ENCODE measurements at regions not wholly inside any gene's neighbourhood (a gene's known extent, or its start where the extent isn't known, plus 50 kb on each side); places are given as distances from the start of the nearest gene placed in this dataset.

DNA sequence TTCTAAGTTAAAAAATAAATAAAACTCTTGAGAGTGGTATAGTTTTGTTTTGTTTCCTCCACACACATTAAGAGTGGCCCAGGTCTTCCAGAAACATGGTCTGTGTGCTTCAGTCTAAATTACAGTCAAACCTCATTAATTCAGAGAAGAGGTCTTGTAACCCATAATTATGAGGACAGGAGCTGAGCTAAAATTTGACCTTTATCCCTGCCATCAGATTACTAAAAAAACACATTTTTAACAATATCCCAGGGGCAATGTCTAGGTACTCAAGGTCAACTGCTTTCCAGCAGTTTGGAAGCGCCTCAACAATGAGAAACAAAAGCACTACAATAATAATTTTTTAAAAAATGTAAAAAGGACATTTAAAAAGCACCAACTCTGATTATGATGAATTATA, 184.1 kb upstream of the PFKP start:
- TF ChIP-seq POLR2A (IDR thresholded peaks at IDR 0.05): no peak
- TF ChIP-seq, protein P1, sequence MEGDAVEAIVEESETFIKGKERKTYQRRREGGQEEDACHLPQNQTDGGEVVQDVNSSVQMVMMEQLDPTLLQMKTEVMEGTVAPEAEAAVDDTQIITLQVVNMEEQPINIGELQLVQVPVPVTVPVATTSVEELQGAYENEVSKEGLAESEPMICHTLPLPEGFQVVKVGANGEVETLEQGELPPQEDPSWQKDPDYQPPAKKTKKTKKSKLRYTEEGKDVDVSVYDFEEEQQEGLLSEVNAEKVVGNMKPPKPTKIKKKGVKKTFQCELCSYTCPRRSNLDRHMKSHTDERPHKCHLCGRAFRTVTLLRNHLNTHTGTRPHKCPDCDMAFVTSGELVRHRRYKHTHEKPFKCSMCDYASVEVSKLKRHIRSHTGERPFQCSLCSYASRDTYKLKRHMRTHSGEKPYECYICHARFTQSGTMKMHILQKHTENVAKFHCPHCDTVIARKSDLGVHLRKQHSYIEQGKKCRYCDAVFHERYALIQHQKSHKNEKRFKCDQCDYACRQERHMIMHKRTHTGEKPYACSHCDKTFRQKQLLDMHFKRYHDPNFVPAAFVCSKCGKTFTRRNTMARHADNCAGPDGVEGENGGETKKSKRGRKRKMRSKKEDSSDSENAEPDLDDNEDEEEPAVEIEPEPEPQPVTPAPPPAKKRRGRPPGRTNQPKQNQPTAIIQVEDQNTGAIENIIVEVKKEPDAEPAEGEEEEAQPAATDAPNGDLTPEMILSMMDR (IDR thresholded peaks at IDR 0.05 in 8 of 11, conservative IDR thresholded peaks at IDR 0.05 in 3 of 11): no peak

Measured in spleen (tissue), 7 donors.